NT2/D1 (cell line): ENCODE measurements at regions not wholly inside any gene's neighbourhood (a gene's known extent, or its start where the extent isn't known, plus 50 kb on each side); places are given as distances from the start of the nearest gene placed in this dataset.

Experiments
- DNase-seq: peaks from one replicate; pipeline ENCODE4 v3.0.0-alpha.2; 2011; ENCODE audit warnings: low read depth, low spot score
- H3K27me3 ChIP-seq: 2 replicates; pipeline ENCODE4 v1.6.0; 2011; ENCODE audit warnings: mild to moderate bottlenecking; ENCODE audit not compliant: insufficient read length, insufficient read depth
- H3K36me3 ChIP-seq: 2 replicates; pipeline ENCODE4 v1.6.1; 2011; ENCODE audit warnings: mild to moderate bottlenecking, low read length, mixed read lengths; ENCODE audit not compliant: insufficient read depth, insufficient read length
- H3K4me1 ChIP-seq: 2 replicates; pipeline ENCODE4 v1.5.1; 2011; ENCODE audit not compliant: insufficient read depth, insufficient read length
- H3K4me3 ChIP-seq: 2 replicates; pipeline ENCODE4 v1.5.1; 2011; ENCODE audit warnings: low read depth; ENCODE audit not compliant: insufficient read length
- H3K9ac ChIP-seq: 2 replicates; pipeline ENCODE4 v1.6.0; 2011; ENCODE audit warnings: low read depth; ENCODE audit not compliant: insufficient read length
- H3K9me3 ChIP-seq: 2 replicates; pipeline ENCODE4 v1.5.1; 2011; ENCODE audit warnings: mild to moderate bottlenecking, low read length; ENCODE audit not compliant: insufficient read depth
- SUZ12 ChIP-seq: IDR thresholded peaks from 2 replicates; pipeline ENCODE4 v1.6.1; 2011; ENCODE audit not compliant: insufficient read length, insufficient read depth; ENCODE audit errors: extremely low read depth
- YY1 ChIP-seq: IDR thresholded peaks from 2 replicates; pipeline ENCODE4 v1.6.1; 2011; ENCODE audit not compliant: insufficient read length, insufficient read depth
- ZNF274 ChIP-seq: IDR thresholded peaks from 2 replicates; pipeline ENCODE4 v1.6.1; 2011; ENCODE audit warnings: mild to moderate bottlenecking, low read depth, low read length

DNA sequence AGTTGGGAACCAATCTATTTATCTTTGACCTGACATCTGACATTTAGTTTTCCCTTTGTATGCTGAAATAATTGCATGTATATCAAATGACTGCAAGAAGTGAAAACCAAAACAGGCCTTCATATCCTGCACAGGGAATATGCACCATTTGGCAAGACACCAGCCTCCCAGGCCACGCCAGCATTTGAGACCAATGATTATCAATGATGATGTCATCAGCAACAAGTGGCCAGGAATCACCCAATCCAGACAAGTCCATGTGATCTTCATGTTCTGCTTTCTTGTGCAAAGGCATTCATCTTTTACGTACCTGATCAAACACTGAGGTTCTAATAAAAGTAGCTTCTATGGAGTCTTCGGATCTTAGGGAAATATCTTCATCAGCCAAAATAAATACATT, 107.4 kb upstream of the TENT5A start:
- TF ChIP-seq SUZ12 = no peak
- TF ChIP-seq ZNF274 = no peak
- TF ChIP-seq YY1 = no peak
- Histone ChIP-seq H3K4me1 (no peaks in the 10 kb centered on the region), H3K9ac (no peak overlapping the region), H3K36me3 (no peaks in the 10 kb centered on the region), H3K9me3 (no peaks in the 10 kb centered on the region), H3K27me3 (no peaks in the 10 kb centered on the region), H3K4me3 (no peak overlapping the region)
- no peak for DNase-seq

DNA sequence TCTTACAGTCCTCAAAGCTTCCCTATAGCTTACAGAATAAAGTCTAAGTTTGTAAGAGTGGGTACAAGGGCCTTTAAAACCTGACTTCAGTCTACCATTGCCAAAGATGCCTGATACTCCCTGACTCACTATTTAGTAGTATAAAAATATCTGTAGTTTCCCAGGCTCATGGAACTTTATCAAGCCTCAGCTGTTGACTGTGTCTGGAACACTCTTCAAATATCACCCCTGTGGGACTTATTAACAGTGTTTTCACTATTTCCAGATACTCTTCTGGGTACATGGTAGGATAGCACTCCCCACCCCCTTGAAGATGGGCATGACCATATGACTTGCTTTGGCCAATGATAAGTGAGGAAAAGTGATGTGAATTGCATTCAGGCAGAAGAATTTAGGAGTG, 105.3 kb upstream of the TENT5A start:
- Histone ChIP-seq H3K27me3 (no peaks in the 10 kb centered on the region), H3K4me3 (no peak overlapping the region), H3K36me3 (no peaks in the 10 kb centered on the region), H3K9ac (no peak overlapping the region), H3K9me3 (no peaks in the 10 kb centered on the region), H3K4me1 (no peaks in the 10 kb centered on the region)
- DNase-seq = no peak
- no peak for TF ChIP-seq ZNF274
- no peak for TF ChIP-seq YY1
- TF ChIP-seq SUZ12 = no peak

DNA sequence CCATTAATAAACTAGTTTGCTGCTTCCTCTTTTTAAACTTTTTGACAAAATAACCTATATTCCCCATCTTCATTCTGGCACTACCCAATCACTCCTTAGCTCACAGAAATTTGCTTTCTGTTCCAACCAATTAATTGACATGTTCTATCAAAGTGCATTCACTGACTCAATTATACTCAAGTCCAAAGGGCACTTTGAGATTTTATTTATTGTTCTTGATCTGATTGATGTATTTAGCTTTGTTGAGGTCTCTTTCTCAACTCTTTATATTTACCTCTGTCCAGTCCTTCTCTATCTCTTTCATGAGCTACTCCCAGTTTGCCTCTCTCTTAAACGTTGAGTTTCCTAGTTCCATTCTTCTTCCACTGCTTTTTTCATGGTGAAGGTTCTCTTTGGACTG, 104.4 kb upstream of the TENT5A start:
- no peak overlapping the region for H3K9ac ChIP-seq
- H3K9me3 ChIP-seq = no peaks in the 10 kb centered on the region
- H3K4me3 ChIP-seq = no peak overlapping the region
- H3K36me3 ChIP-seq = no peaks in the 10 kb centered on the region
- H3K27me3 ChIP-seq = no peaks in the 10 kb centered on the region
- TF ChIP-seq YY1 (no peak), ZNF274 (no peak), SUZ12 (no peak)
- H3K4me1 ChIP-seq = no peaks in the 10 kb centered on the region
- no peak for DNase-seq

- no peaks in the 10 kb centered on the region for H3K4me1 ChIP-seq
- H3K9me3 ChIP-seq = no peaks in the 10 kb centered on the region
- no peaks in the 10 kb centered on the region for H3K27me3 ChIP-seq
- no peak overlapping the region for H3K4me3 ChIP-seq
- no peak for TF ChIP-seq ZNF274
- TF ChIP-seq SUZ12 = no peak
- TF ChIP-seq YY1 = no peak
- no peaks in the 10 kb centered on the region for H3K36me3 ChIP-seq
- H3K9ac ChIP-seq = no peak overlapping the region
- no peak for DNase-seq
These were observed 102.0 kb upstream of the TENT5A start for GRCh38 chr6:81854474-81854873.

DNA sequence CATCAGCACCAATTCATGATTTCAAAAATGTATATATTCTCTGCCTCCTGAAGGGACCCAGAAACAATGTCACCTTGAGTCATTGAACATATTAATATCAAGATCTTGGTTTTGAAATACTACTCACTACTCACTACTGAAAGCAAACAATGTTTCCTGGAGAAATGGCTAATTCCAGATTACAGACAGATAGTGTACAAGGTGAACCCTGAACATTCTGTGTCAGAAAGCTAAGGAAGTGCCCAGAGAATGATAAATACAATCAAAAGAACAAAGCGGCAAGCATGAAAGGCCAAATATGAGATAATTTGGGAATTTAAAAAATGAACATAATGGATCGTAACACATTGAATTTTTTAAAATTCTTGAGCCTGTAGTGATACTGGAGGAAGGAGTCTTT, 101.5 kb upstream of the TENT5A start:
- TF ChIP-seq YY1 = no peak
- TF ChIP-seq SUZ12 = no peak
- no peak for TF ChIP-seq ZNF274

DNA sequence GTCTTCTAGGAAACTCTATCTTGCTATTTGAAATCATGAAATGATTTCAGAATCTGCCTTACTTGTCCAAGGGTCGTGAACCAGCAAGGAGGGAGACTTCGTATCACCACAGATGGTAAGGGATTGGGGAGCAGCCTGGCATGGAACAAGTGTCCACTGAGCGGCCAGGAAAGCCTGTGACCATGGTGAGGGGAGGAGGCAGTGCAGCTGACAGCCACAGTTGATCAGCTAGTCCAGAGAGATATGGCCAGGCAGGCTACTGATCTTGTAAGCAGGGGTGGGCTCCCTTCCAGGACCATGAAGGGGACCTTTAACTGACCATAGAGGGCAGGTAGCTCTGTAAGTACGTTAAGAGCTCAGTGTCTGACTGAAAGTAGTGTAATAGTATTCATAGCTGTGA, 96.8 kb upstream of the TENT5A start:
- no peaks in the 10 kb centered on the region for H3K27me3 ChIP-seq
- H3K4me1 ChIP-seq = no peaks in the 10 kb centered on the region
- DNase-seq = no peak
- TF ChIP-seq SUZ12 = no peak
- TF ChIP-seq ZNF274 = no peak
- no peak for TF ChIP-seq YY1
- no peak overlapping the region for H3K4me3 ChIP-seq
- no peaks in the 10 kb centered on the region for H3K36me3 ChIP-seq
- H3K9me3 ChIP-seq = no peaks in the 10 kb centered on the region
- no peak overlapping the region for H3K9ac ChIP-seq

More for the DNA sequence above, 101.5 kb upstream of the TENT5A start:
- no peak overlapping the region for H3K4me3 ChIP-seq
- H3K36me3 ChIP-seq = no peaks in the 10 kb centered on the region
- H3K4me1 ChIP-seq = no peaks in the 10 kb centered on the region
- DNase-seq = no peak
- no peaks in the 10 kb centered on the region for H3K27me3 ChIP-seq
- no peaks in the 10 kb centered on the region for H3K9me3 ChIP-seq
- H3K9ac ChIP-seq = no peak overlapping the region

DNA sequence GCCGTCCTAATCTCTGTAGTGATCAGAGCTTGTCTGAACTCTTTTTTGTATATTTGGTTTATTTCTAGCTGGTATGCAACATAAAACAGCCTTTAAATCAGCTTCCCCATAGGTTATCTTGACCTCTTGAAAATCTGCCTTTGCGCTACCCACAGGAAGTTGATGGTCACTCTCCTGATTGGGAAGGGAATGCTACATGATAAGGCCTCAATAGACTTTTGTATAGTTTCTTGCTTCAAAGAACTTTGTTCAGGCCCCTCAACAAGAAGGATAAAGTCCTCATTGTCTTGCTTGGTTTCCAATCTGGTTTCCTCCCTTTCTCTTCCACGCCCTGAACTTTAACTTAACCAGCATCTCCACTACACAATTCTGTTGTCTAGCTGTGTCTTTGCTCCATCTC, 95.4 kb upstream of the TENT5A start:
- Histone ChIP-seq H3K9ac (no peak overlapping the region), H3K4me1 (no peaks in the 10 kb centered on the region), H3K36me3 (no peaks in the 10 kb centered on the region), H3K27me3 (no peaks in the 10 kb centered on the region), H3K4me3 (no peak overlapping the region), H3K9me3 (no peaks in the 10 kb centered on the region)
- DNase-seq = no peak
- TF ChIP-seq SUZ12 = no peak
- no peak for TF ChIP-seq ZNF274
- TF ChIP-seq YY1 = no peak

DNA sequence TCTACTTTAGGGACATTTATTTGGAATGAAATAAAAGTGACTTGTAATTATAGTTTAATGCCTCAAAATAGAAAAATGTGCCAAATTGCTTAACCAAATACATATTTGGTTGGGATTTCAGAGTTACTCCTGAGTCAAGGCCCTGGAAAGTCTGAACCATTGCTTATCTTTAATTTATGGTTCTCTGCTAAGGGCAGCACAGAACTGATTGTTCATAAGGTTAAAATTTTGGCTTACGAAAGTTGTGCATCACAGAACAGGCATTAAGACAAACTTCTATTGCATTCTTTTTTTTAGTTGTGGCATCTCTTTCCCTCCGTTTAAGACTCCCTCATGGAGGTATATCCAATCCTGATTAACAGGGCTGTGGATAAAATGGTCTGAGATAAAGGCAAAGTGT, 92.2 kb upstream of the TENT5A start:
- no peak for TF ChIP-seq YY1
- TF ChIP-seq ZNF274 = no peak
- no peak for TF ChIP-seq SUZ12
- Histone ChIP-seq H3K9me3 (no peaks in the 10 kb centered on the region), H3K4me3 (no peak overlapping the region), H3K27me3 (no peaks in the 10 kb centered on the region), H3K4me1 (no peaks in the 10 kb centered on the region), H3K36me3 (no peaks in the 10 kb centered on the region), H3K9ac (no peak overlapping the region)
- DNase-seq = no peak
